Endothelial cell of umbilical vein (primary cell): ENCODE measurements at regions not wholly inside any gene's neighbourhood (a gene's known extent, or its start where the extent isn't known, plus 50 kb on each side); places are given as distances from the start of the nearest gene placed in this dataset.

ENCODE experiments used
- BruUV-seq: library from RNA; stranded (reverse); fragments of 400-500 nt; replicated peaks from 2 replicates; lab custom pipeline; 2021; lab: Mats Ljungman, UMichigan
- CTCF ChIA-PET: fragments of 300-600, 350-600 bp; sonication (Branson Sonifier 250); formaldehyde crosslinking; loops from one replicate; lab custom pipeline; 2021; ENCODE audit warnings: antibody characterized with exemption, inconsistent platforms; lab: Charles Lee
- POLR2A ChIA-PET: fragments of 300-600, 350-600 bp; sonication (Branson Sonifier 250); formaldehyde crosslinking; loops from one replicate; lab custom pipeline; 2021; ENCODE audit warnings: antibody characterized with exemption, inconsistent platforms; lab: Charles Lee
- DNase-seq: peaks from one replicate; pipeline ENCODE4 v3.0.0-alpha.2; 2011; ENCODE audit warnings: low read depth, low spot score
- FAIRE-seq: peaks from 2 replicates; lab custom pipeline; 2011; peaks lifted over from hg19 to GRCh38; lab: Jason Lieb, UNC
- H2AFZ ChIP-seq: 2 replicates; pipeline ENCODE4 v1.6.0; 2012; ENCODE audit warnings: low read depth, low read length, control low read depth, inconsistent platforms
- H3K27ac ChIP-seq: 2 replicates; pipeline ENCODE4 v1.5.1; 2011; ENCODE audit warnings: low read depth, mild to moderate bottlenecking, control low read depth, low read length, moderate library complexity; ENCODE audit not compliant: insufficient read depth
- H3K27me3 ChIP-seq, 2 experiments: 2 replicates each; pipeline versions ENCODE4 v1.6.0 to v1.6.1; 2011; ENCODE audit warnings: low read length in 2 of 2, mixed read lengths in 1 of 2; ENCODE audit not compliant: control insufficient read depth in 2 of 2, insufficient read depth in 2 of 2
- H3K36me3 ChIP-seq, 2 experiments: 2 replicates in 1 of 2; 3 replicates in 1 of 2; pipeline ENCODE4 v1.5.1; 2011; ENCODE audit warnings: low read length in 2 of 2, mild to moderate bottlenecking in 1 of 2, moderate library complexity in 1 of 2; ENCODE audit not compliant: control insufficient read depth in 2 of 2, insufficient read depth in 2 of 2; ENCODE audit errors: extremely low read depth in 1 of 2
- H3K4me1 ChIP-seq: 3 replicates; pipeline ENCODE4 v1.5.1; 2011; ENCODE audit warnings: mild to moderate bottlenecking, low read length; ENCODE audit not compliant: control insufficient read depth, insufficient read depth; ENCODE audit errors: extremely low read depth
- H3K4me2 ChIP-seq: 2 replicates; pipeline ENCODE4 v1.6.1; 2011; ENCODE audit warnings: low read length, control low read depth, mixed read lengths; ENCODE audit not compliant: insufficient read depth
- H3K4me3 ChIP-seq, 3 experiments: fragments of 200-600 bp in 1 of 3; sonication (generic), shearing (Covaris generic) in 1 of 3; replicated peaks in 1 of 3; 2 replicates each; pipeline ENCODE4 v1.5.1; 2011 to 2016; ENCODE audit warnings: control low read depth in 3 of 3, low read length in 3 of 3, mild to moderate bottlenecking in 2 of 3, inconsistent platforms in 1 of 3, low read depth in 1 of 3, moderate library complexity in 1 of 3; ENCODE audit not compliant: insufficient read depth in 1 of 3
- H3K79me2 ChIP-seq: 2 replicates; pipeline ENCODE4 v1.6.0; 2012; ENCODE audit warnings: low read length, inconsistent platforms; ENCODE audit not compliant: control insufficient read depth, insufficient read depth
- H3K9ac ChIP-seq: replicated peaks from 2 replicates; pipeline ENCODE3; 2011; ENCODE audit warnings: low read length, control low read depth; ENCODE audit not compliant: insufficient read depth; ENCODE audit errors: extremely low read depth
- H3K9me1 ChIP-seq: replicated peaks from 3 replicates; pipeline ENCODE4 v1.6.0; 2011; ENCODE audit warnings: mild to moderate bottlenecking, low read length; ENCODE audit not compliant: control insufficient read depth, insufficient read depth; ENCODE audit errors: extremely low read depth
- H3K9me3 ChIP-seq: replicated peaks from 2 replicates; pipeline ENCODE4 v1.5.1; 2012; ENCODE audit warnings: low read length, inconsistent platforms; ENCODE audit not compliant: control insufficient read depth, insufficient read depth
- H4K20me1 ChIP-seq: replicated peaks from 2 replicates; pipeline ENCODE3; 2011; ENCODE audit warnings: mild to moderate bottlenecking, low read length; ENCODE audit not compliant: control insufficient read depth, insufficient read depth; ENCODE audit errors: extremely low read depth
- EZH2 ChIP-seq: IDR thresholded peaks from 2 replicates; pipeline ENCODE4 v1.6.1; 2012; ENCODE audit warnings: borderline replicate concordance, low read depth, mild to moderate bottlenecking, moderate library complexity, low read length, inconsistent platforms; ENCODE audit not compliant: severe bottlenecking
- FOS ChIP-seq: IDR thresholded peaks from 2 replicates; pipeline ENCODE4 v1.6.1; 2011; ENCODE audit warnings: mild to moderate bottlenecking, low read length, moderate library complexity, borderline replicate concordance; ENCODE audit not compliant: insufficient read depth
- GATA2 ChIP-seq: IDR thresholded peaks from 2 replicates; pipeline ENCODE4 v1.7.0; 2011; ENCODE audit warnings: low read depth, mild to moderate bottlenecking, moderate library complexity, mixed read lengths, low read length; ENCODE audit not compliant: insufficient read length, insufficient read depth
- JUN ChIP-seq: IDR thresholded peaks from 2 replicates; pipeline ENCODE4 v1.6.1; 2011; ENCODE audit warnings: borderline replicate concordance, low read depth; ENCODE audit not compliant: insufficient read length, insufficient read depth
- MYC ChIP-seq: IDR thresholded peaks from one replicate; pipeline ENCODE4 v1.6.1; 2011; ENCODE audit warnings: mild to moderate bottlenecking, low read depth, low read length
- POLR2A ChIP-seq: IDR thresholded peaks from 2 replicates; pipeline ENCODE4 v1.6.1; 2012; ENCODE audit warnings: low read depth, mild to moderate bottlenecking, control low read depth, low read length
- POLR2AphosphoS5 ChIP-seq: IDR thresholded peaks from 2 replicates; pipeline ENCODE4 v1.6.1; 2012; ENCODE audit warnings: low read depth, mild to moderate bottlenecking, control low read depth, low read length, moderate library complexity; ENCODE audit not compliant: insufficient read depth
- dilution Hi-C: fragments of 300-500 bp; cut with MboI; formaldehyde crosslinking; loops from one replicate; pipeline ENCODE4 v1.15.0; 2019; ENCODE audit warnings: low sequenced_read_pairs; ENCODE audit not compliant: extremely low pct_ligation_motif_present
- intact Hi-C: fragments of 100-400 bp; cut with micrococcal nuclease; formaldehyde crosslinking; loops from one replicate; pipeline ENCODE4 v1.10.0; 2022
- TF ChIP-seq, protein P1 (sequence below): IDR thresholded peaks from 2 replicates; pipeline ENCODE4 v1.6.1; 2011; ENCODE audit not compliant: insufficient read depth, insufficient read length
- TF ChIP-seq, protein P2 (sequence below), 2 donors: IDR thresholded peaks; 1 replicate in 1 of 2; 2 replicates in 1 of 2; pipeline ENCODE4 v1.5.1; 2011; ENCODE audit warnings: low read length in 2 of 2, mild to moderate bottlenecking in 2 of 2, moderate library complexity in 2 of 2, control low read depth in 1 of 2, inconsistent platforms in 1 of 2, low read depth in 1 of 2; ENCODE audit not compliant: insufficient read depth in 1 of 2; ENCODE audit errors: extremely low read depth in 1 of 2

DNA sequence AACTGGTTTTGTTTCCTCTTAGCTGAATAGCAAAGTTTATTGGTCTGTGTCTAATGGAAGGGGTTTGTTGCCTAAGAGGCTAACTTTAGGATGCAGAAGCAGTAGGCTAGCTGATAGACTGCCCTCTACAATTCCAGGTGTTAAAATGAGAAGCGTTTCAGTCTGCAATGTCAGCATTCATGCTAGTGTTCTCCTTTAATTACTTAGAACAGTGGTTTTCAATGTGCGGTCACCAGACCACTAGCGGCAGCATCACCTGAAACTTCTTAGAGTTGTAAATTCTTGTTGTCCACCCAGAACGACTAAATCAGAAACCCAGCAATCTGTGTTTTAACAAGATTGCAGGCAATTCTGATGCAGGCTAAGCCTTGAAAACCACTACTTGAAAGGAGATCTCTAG lies 392.9 kb downstream of the IPMK start:
- Histone ChIP-seq H3K4me3 (no peak overlapping the region), H3K79me2 (no peaks in the 10 kb centered on the region), H3K36me3 (no peaks in the 10 kb centered on the region), H3K4me1 (no peaks in the 10 kb centered on the region), H3K4me2 (no peak overlapping the region), H3K9me3 (no peaks in the 10 kb centered on the region), H4K20me1 (no peaks in the 10 kb centered on the region), H3K9ac (no peak overlapping the region), H3K27ac (no peak overlapping the region), H3K9me1 (no peaks in the 10 kb centered on the region), H3K27me3 (no peaks in the 10 kb centered on the region), H2AFZ (no peak overlapping the region)
- no TSS peak for BruUV-seq
- DNase-seq (no peak), FAIRE-seq (no peak)
- dilution Hi-C loops (no loop called here), intact Hi-C loops (no loop called here)
- TF ChIP-seq, protein P1, sequence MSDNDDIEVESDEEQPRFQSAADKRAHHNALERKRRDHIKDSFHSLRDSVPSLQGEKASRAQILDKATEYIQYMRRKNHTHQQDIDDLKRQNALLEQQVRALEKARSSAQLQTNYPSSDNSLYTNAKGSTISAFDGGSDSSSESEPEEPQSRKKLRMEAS: no peak
- TF ChIP-seq GATA2: no peak
- no peak for TF ChIP-seq MYC
- no peak for TF ChIP-seq POLR2AphosphoS5
- no peak for TF ChIP-seq FOS
- no peak for TF ChIP-seq JUN
- TF ChIP-seq, protein P2, sequence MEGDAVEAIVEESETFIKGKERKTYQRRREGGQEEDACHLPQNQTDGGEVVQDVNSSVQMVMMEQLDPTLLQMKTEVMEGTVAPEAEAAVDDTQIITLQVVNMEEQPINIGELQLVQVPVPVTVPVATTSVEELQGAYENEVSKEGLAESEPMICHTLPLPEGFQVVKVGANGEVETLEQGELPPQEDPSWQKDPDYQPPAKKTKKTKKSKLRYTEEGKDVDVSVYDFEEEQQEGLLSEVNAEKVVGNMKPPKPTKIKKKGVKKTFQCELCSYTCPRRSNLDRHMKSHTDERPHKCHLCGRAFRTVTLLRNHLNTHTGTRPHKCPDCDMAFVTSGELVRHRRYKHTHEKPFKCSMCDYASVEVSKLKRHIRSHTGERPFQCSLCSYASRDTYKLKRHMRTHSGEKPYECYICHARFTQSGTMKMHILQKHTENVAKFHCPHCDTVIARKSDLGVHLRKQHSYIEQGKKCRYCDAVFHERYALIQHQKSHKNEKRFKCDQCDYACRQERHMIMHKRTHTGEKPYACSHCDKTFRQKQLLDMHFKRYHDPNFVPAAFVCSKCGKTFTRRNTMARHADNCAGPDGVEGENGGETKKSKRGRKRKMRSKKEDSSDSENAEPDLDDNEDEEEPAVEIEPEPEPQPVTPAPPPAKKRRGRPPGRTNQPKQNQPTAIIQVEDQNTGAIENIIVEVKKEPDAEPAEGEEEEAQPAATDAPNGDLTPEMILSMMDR (IDR thresholded peaks at IDR 0.05; ENCODE audit: extremely low read depth in 1 of 2, insufficient read depth in 1 of 2, low read depth in 1 of 2, low read length in 2 of 2): no peak
- TF ChIP-seq EZH2: no peak
- no peak for TF ChIP-seq POLR2A
- ChIA-PET POLR2A (no interaction called here), CTCF (no interaction called here)
